MM.1S (cell line): ENCODE measurements at regions not wholly inside any gene's neighbourhood (a gene's known extent, or its start where the extent isn't known, plus 50 kb on each side); places are given as distances from the start of the nearest gene placed in this dataset.

ENCODE experiments used
- EZH2 ChIP-seq: fragments of 300-600 bp; sonication (generic); optimal IDR thresholded peaks from 2 replicates; pipeline ENCODE3; 2017; ENCODE audit warnings: low read depth, mild to moderate bottlenecking, antibody characterized with exemption, low read length, mixed read lengths
- EZH2phosphoT487 ChIP-seq: fragments of 300-600 bp; sonication (generic); IDR thresholded peaks from 2 replicates; pipeline ENCODE4 v1.6.1; 2018; ENCODE audit warnings: antibody characterized with exemption, low read length

DNA sequence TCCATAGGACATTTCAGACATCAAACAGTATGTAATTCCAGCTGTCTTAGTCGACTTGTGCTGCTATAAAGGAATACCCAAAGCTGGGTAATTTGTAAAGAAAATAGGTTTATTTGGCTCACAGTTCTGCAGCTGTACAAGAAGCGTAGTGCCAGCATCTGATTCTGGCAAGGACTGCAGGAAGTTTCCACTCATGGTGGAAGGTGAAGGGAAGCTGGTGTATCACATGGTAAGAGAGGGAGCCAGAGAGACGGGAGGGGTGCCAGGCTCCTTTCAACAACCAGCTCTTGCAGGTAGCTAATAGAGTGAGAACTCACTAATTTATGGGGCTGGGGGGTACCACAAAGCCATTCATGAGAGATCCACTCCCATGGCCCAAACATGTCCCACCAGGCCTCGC, 253.0 kb upstream of the FGF13 start:
- TF ChIP-seq EZH2phosphoT487 (no peak), EZH2 (no peak)
